GM18867 (cell line): ENCODE measurements at regions not wholly inside any gene's neighbourhood (a gene's known extent, or its start where the extent isn't known, plus 50 kb on each side); places are given as distances from the start of the nearest gene placed in this dataset.
A peak's percentile ranks its signal among the peaks of the same experiment; 100 is the strongest.
"Not testable (repeated sequence)": the region's sequence is repeated elsewhere in the genome, so short reads cannot be mapped to it uniquely, and the experiment has no call there.

Source experiments
- ATAC-seq: cut with Tn5 transposase; IDR thresholded peaks from one replicate; pipeline ENCODE4 v1.9.1; 2021; ENCODE audit warnings: mild to moderate bottlenecking, moderate library complexity; ENCODE audit not compliant: unreplicated experiment

DNA sequence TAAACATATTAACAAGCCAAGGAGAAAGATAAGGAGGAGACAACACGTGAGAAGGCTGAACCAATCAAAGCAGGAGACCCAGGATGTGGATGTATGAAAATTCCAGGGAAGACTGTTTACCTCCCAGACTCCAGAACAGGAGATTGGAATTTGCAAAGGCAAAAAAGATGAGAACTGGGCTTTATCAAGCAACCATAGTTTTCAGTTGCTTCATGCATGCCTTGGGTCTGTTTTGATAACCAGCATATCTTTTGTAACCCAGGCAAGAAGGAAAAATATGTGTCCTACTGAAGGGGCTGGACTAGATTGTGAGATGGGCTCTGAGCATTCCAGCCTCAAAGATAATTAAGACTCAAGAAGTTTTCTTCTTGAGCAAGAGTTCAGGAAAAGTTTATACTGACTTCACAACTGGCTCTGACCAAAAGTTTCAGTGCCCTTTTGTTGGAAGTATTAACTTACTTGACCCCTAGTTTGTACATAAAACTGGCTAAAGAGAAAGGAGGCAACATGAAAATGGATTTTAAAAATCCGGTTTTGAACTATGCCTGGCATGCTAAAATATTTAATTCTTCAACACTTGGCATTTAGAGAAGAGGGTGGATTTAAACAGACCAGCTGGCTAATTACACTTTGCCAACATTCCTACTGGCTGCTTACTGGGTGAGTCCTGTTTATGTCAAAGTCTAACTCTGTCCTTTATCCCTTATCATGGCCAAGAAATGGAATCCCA, 79.3 kb upstream of the CD28 start:
- no peak for ATAC-seq

DNA sequence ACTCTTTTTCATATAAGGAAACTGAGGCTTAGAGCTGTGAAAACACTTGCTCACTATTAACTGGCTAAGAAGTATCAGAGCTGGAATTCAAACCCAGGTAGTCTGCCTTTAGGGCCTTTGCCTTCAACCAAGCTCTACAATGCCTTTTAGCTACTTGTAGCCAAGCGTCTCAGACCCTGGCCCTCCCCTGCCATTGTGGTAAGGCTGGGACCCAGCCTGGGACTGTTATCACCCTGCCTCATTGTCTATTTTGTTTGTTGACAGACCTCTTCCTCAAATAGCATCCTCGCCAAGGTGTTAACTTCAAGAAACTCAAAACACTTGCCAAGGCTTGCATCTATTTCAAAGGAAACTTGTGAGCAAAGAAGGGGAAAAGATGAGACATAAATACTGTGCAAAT, 76.7 kb upstream of the CD28 start:
- ATAC-seq, result no peak

DNA sequence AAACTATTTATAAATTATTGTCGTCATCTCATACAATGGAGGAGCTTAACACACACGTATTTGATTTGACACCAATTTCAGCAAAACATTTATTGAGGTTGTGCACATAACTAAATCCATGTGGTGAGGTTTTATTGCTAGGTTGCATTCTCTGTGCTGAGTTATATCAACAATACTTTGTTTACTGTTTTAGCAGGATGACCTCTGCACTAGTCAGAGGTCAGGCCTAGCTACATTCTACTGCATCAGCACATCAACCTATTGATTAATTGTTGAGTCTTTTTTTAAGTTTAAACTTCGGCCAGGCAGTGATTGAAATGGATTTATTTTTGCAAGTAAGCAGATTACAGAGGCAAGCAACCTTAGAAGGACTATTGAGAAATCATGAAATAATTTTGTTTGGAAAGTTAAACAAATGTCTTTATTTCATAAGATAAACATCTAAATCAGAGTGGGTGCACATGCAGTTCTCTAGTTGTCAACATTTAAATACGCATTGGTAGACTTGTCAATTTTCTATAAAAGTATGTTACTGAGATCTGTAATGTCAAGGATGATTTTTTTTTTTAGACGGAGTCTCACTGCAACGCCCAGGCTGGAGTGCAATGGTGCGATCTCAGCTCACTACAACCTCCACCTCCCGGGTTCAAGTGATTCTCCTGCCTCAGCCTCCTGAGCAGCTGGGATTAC, 75.2 kb upstream of the CD28 start:
- no peak for ATAC-seq

DNA sequence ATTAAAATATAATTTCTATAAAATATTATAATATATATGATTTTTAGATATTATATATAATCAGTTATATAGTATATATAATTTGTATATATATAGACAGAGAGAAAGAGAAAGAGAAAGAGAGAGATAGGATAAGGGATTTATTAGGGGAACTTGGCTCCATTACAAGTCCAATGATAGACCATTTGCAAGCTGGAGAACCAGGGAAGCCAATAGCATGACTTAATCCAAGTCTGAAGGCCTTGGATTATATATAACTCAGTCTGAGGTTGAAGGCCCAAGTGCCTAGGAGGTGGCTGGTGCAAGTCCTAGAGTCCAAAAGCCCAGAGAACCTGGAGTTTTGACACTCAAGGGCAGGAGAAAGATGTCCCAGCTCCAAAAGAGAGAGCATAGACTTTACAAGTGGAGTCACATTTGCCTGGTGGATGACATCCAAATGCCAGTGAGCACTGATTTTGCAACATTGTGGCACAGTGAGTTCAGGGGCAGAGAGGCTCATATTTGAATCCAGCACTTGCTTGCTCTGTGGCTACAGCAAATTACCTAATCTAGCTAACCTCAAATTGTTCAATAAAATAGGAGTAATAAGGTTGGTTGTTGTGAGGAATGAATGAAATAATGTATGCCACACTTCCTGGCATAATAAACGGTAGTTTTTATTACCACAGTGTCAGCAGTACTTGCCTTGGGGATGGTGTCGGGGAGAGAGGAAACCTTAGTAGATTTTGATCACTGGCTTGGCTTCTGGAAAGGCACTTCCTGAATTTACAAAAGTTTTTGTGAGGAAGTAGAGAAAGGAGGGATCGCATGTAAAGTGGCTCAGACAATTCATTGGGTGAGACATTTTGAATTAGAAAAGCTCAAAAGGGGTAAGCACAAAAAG, 69.6 kb upstream of the CD28 start:
- ATAC-seq, result no peak

DNA sequence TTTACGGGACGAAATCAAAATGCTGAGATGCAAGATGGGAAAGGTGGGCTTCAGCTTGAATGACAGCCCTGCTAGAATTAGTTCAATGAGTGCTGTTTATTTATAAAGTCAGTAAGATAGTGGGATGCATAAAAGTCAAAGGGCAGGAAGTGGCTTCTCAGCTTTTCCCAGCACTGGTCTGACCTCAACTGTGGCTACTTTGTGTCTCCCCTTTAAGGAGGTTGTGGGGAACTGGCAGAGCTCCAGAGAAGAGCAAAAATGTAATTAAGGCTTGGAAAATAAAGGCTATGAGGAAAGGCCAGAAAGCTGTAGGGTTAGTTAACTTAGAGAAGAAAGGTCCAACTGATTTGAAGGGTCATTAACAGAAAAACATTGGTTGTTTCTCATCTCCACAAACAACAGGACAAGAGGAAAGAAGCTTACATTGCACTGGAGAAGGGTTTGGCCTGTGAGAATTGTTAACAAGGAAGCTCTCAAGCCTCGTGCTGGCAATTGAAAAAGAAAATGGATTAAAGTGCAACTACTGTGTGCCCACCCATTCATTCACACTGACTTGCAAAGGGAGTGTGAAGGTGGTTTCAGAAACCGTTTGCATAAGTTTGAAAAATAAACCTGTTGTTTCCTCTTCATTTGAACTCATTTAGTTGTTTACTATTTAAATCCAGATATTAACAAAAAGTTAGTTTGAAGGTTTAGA, 68.8 kb upstream of the CD28 start:
- no peak for ATAC-seq

DNA sequence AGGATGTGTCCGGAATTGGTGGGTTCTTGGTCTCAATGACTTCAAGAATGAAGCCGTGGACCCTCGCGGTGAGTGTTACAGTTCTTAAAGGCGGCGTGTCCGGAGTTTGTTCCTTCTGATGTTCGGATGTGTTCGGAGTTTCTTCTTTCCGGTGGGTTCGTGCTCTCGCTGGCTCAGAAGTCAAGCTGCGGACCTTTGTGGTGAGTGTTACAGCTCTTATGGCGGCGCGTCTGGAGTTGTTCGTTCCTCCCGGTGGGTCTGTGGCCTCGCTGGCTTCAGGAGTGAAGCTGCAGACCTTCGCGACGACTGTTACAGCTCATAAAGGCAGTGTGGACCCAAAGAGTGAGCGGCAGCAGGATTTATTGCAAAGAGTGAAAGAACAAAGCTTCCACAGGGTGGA, 64.6 kb upstream of the CD28 start:
- not testable (repeated sequence) for ATAC-seq

DNA sequence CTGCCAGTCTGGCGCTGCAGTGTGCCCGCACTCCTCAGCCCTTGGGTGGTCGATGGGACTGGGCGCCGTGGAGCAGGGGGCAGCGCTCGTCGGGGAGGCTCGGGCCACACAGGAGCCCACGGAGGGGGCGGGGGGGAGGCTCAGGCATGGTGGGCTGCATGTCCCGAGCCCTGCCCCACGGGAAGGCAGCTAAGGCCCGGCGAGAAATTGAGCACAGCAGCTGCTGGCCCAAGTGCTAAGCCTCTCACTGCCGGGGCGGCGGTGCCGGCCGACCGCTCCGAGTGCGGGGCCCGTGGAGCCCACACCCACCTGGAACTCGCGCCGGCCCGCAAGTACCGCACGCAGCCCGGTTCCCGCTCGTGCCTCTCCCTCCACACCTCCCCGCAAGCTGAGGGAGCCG, 63.6 kb upstream of the CD28 start:
- not testable (repeated sequence) for ATAC-seq

DNA sequence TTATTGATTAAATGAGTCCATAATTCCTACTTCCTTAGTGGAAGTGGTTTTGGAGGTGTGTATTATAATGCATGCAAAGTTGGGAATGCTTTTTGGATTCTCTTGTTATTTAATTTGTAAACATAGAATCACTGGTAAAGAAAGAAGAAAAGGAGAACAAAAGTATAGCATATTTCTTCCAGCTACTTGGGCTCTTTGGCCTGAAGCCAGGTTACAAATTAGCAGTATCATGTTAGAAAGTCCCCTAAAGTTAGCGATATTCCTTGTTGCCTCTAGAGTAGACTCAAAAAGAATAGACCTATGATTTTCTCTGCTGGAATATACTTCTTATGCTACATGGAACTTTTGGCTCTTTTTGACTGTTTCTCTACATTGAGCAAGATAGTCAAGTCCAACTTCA, 60.6 kb upstream of the CD28 start:
- no peak for ATAC-seq

DNA sequence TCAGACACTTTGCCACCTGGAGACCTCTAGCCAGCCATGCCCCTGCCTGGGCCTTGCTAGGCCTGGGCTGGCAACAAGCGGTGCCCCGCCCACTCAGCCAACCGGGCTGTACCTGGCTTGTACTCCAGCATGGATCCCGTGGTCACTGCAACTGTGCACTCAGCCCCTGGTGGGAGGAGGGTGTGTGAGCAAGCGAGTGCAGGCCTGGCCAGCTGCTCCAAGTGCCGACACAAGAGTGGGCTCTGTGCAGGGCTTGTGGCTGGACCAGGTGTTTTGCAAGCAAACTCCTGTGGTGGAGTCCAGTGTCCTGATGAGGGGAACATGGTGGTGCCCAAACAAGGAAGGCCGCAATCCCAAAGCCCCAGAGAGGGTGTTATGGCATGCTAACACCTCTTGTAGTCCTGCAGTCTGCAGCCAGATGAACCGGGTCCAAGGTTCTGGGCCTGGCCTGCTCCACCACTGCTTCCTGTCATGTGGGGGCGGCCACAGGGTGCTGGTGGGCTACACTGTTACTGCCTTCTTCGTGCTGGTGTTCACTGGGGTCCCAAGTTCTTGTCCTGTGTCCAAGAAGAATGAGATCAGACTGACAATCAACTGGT, 60.1 kb upstream of the CD28 start:
- no peak for ATAC-seq

DNA sequence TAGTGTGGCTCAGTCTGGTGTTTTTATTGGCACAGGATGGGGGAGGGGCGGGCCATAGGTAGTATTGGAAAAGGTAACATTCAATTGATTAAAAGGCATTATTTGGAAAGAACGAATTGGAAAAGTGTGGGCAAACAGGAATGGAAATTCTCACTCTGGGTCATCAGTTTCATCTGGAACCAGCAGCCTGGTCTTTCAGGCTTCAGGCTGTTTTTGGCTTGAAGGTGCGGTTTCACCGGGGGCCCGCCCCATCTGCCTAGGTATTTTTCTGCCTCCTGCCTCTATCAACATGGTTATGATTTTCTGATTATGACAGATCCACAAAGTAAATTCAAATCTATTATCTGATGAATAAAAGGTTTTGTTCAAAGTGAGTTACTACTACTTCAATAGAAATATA, 59.5 kb upstream of the CD28 start:
- no peak for ATAC-seq

DNA sequence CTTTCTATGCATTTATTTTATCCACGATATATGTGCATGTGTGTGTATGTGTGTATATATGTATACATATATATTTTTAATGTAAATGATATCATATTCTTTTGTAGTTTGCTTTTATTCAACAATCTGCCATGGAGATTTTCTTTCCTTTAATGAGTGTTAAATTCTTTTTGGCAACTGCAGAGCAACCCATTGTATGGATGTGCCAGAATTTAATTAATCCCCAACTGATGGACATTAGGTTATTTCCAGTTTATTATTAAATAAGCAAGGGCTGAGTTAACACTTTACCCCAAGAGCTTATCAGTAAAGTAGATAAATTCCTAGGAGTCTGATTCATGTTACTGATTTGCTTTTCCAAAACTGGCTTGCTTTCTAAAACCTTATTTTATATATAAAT, 58.9 kb upstream of the CD28 start:
- no peak for ATAC-seq

DNA sequence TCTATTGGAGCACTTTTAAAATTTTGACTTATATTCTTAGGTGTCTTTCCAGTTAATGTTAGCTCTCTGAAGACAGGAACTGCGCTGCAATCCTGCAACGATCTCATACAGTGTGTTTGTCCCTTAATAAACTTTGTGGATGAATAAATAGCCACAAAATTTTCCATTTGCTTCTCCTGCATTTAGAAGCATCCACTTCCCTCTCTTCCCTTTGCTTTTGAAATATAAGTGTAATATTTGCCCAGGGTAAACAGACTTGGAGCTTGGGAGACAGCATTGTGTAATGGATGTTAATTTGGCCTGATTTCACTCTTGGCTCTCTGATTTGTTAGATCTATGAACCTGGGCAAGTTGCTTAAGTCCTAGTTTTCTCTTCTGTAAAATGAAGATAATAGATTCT, 58.2 kb upstream of the CD28 start:
- no peak for ATAC-seq

DNA sequence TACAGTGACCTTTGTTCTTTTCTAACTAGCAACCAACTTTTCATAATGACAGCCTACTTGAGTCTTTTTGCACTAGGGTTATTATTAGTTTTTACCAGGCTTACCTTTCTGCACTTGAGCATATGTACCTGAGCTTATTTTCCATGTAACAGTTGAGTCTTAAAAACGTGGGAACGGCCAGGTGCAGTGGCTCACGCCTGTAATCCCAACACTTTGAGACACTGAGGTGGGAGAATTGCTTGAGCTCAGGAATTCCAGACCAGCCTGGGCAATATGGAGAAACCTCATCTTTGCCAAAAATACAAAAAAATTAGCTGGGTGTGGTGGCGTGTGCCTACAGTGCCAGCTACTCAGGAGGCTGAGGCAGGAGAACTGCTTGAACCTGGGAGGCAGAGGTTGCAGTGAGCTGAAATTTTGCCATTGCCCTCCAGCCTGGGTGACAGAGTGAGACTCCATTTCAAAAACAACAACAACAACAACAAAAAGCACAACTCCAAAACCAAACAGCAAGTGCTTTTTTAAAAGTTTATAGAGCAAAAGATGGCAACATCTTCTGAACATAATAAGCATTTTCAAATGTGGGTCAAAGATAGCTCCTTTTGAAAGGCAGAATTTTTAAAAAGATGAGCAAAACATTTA, 57.1 kb upstream of the CD28 start:
- no peak for ATAC-seq

DNA sequence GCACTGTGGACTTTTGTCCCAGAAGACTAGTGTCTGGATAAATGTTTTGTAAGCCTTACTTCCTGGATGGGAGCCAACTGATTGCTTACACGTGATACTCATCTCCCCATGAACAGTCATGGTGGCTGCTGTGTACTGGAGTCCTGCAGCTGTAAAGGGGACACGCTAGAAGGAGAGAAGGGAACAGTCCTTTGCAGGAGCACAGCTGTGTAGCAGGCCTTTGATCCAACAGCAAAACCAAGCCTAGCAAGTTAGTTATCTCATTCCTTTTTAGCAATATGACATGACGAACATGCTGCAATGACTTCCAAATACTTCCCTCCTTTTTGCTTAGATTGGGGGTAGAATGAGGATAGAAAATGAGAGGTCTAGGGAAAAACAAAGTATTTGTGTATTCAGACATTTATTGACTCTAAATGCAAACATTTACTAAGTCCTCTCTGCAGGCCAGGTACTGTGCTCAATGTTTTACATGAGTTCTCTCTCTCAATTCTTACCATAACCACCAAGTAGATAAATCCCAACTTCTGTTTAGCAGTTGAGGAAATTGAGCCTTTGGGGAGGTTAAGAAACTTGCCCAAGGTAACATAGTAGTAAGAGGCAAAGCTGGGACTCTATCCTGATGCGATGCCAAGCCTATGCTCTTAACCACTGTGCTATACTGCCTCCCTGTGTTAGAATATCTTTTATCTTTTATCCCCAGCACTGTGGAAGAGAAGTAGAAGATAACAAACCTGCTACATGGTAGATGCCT, 55.4 kb upstream of the CD28 start:
- peak; percentile 68 for ATAC-seq

DNA sequence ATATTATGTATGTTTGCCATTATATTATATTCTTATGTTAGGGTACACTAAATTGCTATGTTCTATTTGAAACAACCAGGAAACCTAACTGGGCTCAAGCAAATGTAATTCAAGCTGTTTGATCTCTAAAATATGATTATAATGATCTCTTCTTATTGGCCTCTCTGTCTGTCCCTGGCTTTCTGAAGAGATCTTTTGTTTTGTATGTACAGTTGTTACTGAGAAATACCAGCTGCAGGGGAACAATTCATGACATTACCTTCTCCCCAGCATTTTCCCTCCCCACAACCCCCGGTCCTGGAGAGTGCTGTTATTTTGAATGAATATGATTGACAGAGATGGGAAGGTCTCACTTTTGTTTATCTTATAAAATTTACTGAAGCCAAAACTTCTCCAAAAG, 54.8 kb upstream of the CD28 start:
- ATAC-seq, result no peak

DNA sequence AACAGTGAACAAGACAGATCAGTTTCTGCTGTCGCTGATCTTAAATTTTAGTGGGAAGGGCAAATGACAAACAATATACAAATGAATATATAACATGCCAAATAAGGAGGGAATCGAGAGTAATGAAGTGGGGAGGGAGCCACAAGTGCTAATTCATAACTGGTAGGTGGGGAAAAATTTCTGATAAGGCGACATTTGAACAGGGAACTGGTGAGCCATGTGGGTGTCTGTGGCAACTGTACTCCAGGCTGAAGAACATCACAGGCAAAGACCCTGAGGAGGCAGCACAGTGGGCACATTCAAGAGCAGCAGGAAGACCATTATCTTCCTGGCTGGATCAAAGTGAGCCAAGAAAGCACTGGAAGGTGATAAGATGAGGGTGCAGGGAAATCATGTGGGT, 51.6 kb upstream of the CD28 start:
- no peak for ATAC-seq

DNA sequence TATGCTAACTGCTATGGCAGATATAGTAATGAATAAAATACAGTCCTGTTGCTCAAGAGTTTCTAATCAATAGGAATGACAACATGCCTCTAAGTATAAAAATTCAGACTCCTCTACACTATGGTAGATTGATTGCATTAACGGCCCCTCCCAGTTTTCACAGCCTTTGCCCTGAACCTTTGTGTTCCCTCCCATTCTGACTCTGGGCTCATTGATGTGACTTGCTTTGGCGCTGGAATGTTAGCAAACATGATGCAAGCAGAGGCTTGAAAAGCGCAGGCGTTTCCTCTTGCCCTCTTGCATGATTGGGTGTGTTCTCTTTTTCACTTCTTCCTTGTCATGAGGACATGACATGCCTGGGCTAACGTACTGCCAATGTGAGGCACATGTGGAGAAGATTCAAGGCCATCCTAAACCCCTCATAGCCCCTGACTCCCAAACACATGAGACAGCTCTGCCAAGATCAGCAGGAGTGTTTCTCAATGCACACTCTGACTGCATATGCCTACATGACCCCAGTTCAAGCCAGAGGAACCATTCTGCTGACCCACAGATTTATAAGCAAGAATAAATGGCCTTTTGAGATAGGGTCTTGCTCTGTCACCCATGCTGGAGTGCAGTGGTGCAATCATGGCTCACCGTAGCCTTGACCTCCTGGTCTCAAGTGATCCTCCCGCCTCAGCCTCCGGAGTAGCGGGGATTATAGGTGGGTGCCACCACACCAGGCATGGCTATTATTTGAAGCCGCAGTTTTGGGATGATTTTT, 49.7 kb upstream of the CD28 start:
- peak; percentile 43 for ATAC-seq
